ENCODE measurements at regions not wholly inside any gene's neighbourhood (a gene's known extent, or its start where the extent isn't known, plus 50 kb on each side); places are given as distances from the start of the nearest gene placed in this dataset.
A peak's percentile ranks its signal among the peaks of the same experiment; 100 is the strongest.

- TF ChIP-seq CTCF (IDR thresholded peaks at IDR 0.05; ENCODE audit: control extremely low read depth in 1 of 3, insufficient read depth in 1 of 3, low read depth in 1 of 3, low read length in 3 of 3) = peak in 1 of 3 experiments; percentile 27; a peak in 1 of 4 replicates
- no peak for TF ChIP-seq KDM4A (IDR thresholded peaks at IDR 0.05; ENCODE audit: low read depth, low read length, severe bottlenecking)
- no peak for TF ChIP-seq MAFK (IDR thresholded peaks at IDR 0.05; ENCODE audit: low read depth, low read length)
- TF ChIP-seq POLR2A (IDR thresholded peaks at IDR 0.05; ENCODE audit: control extremely low read depth in 1 of 2, low read depth in 2 of 2, low read length in 2 of 2) = no peak
- TF ChIP-seq CHD2 (IDR thresholded peaks at IDR 0.05; ENCODE audit: low read length) = no peak
- TF ChIP-seq TAF1 (IDR thresholded peaks at IDR 0.05; ENCODE audit: low read depth, low read length) = no peak
- no peak for TF ChIP-seq SIN3A (conservative IDR thresholded peaks at IDR 0.05 in 1 of 2, IDR thresholded peaks at IDR 0.05 in 1 of 2; ENCODE audit: low read depth in 1 of 2, low read length in 2 of 2)
Measured at GRCh38 chr5:61860978-61861377, 445.0 kb upstream of the KIF2A start.
